Psoas muscle (tissue), 7 donors: ENCODE measurements at regions not wholly inside any gene's neighbourhood (a gene's known extent, or its start where the extent isn't known, plus 50 kb on each side); places are given as distances from the start of the nearest gene placed in this dataset.

Source experiments
- ATAC-seq, 4 donors: fragments of 200-7000 bp; cut with Tn5 transposase; one replicate each; pipeline ENCODE4 v1.9.1; 2020; ENCODE audit warnings: moderate library complexity in 3 of 4, mild to moderate bottlenecking in 2 of 4
- DNase-seq, 2 donors: peaks; one replicate each; pipeline ENCODE4 v3.0.0-alpha.2; 2020
- H3K27ac ChIP-seq: fragments of 200-600 bp; one replicate; pipeline ENCODE4 v1.8.0; 2022
- H3K27me3 ChIP-seq, 3 donors: fragments of 200-600 bp in 1 of 3; one replicate each; pipeline versions ENCODE4 v1.6.1 to v1.8.0; 2013 to 2022; ENCODE audit warnings: low read length in 2 of 3, mild to moderate bottlenecking in 2 of 3, moderate library complexity in 1 of 3; ENCODE audit not compliant: insufficient read depth in 3 of 3
- H3K36me3 ChIP-seq, 2 donors: fragments of 200-600 bp in 1 of 2; one replicate each; pipeline versions ENCODE4 v1.6.1 to v1.8.0; 2013 to 2022; ENCODE audit warnings: low read depth in 1 of 2, mild to moderate bottlenecking in 1 of 2, moderate library complexity in 1 of 2; ENCODE audit not compliant: insufficient read depth in 1 of 2
- H3K4me1 ChIP-seq: fragments of 200-600 bp; one replicate; pipeline ENCODE4 v1.8.0; 2022
- H3K4me3 ChIP-seq: fragments of 200-600 bp; one replicate; pipeline ENCODE4 v1.8.0; 2022; ENCODE audit warnings: mild to moderate bottlenecking
- H3K9me3 ChIP-seq: fragments of 200-600 bp; one replicate; pipeline ENCODE4 v1.8.0; 2022
- CTCF ChIP-seq: fragments of 200-600 bp; IDR thresholded peaks from one replicate; pipeline ENCODE4 v1.8.0; 2022; ENCODE audit warnings: antibody characterized with exemption
- WGBS, 3 donors: extraction: QIAGEN DNeasy Blood & Tissue Kit; methylation state at CpG; one replicate each; pipeline versions ENCODE4 v1.1.6 to v1.1.7; 2013; 5-methylcytosine and 5-hydroxymethylcytosine counted together
- intact Hi-C, 2 donors: fragments of 100-400 bp; cut with DNase I; formaldehyde crosslinking; loops; one replicate each; pipeline versions ENCODE4 v1.11.0 to v1.14.2; 2022
- donor health status: healthy with polysubstance abuse.
- donor health status: DM: no; HTN: no; CAD: no; lungs with moderate emphysema.
- donor health status: Bipolar disorder and iron deficiency.
- donor health status: healthy.
- donor health status: DM: yes; HTN: yes; CAD: no.
- donor health status: DM: no; HTN: no; CAD: no.
- donor health status: DM: yes; HTN: yes; CAD: no.

GRCh38 chr12:47556261-47557030 is 149.4 kb downstream of the RPAP3 start:
- intact Hi-C loops, result no loop called here
- Histone ChIP-seq H3K4me1 (no peaks in the 10 kb centered on the region), H3K36me3 (no peaks in the 10 kb centered on the region), H3K27ac (no peak overlapping the region), H3K27me3 (no peaks in the 10 kb centered on the region), H3K9me3 (no peaks in the 10 kb centered on the region), H3K4me3 (no peak overlapping the region)
- no peak for TF ChIP-seq CTCF
- no peak for ATAC-seq
- WGBS, 3 donors, result 85 to 91% (median 89%) methylated on average over 4 of the region's 4 CpGs
- DNase-seq, result no peak

GRCh38 chr12:47554046-47554653 is 151.7 kb downstream of the RPAP3 start:
- Histone ChIP-seq H3K27me3 (no peaks in the 10 kb centered on the region), H3K27ac (no peak overlapping the region), H3K36me3 (no peaks in the 10 kb centered on the region), H3K4me1 (no peaks in the 10 kb centered on the region), H3K4me3 (no peak overlapping the region), H3K9me3 (no peaks in the 10 kb centered on the region)
- DNase-seq (no peak), ATAC-seq (no peak)
- TF ChIP-seq CTCF, result no peak
- 59 to 83% (median 76%) methylated on average over 3 of the region's 3 CpGs for WGBS, 3 donors
- intact Hi-C loops, result no loop called here

- WGBS, 3 donors, result 82 to 86% (median 85%) methylated on average over 3 of the region's 3 CpGs
- intact Hi-C loops, result no loop called here
- Histone ChIP-seq H3K36me3 (no peaks in the 10 kb centered on the region), H3K27ac (no peak overlapping the region), H3K4me3 (no peak overlapping the region), H3K4me1 (no peaks in the 10 kb centered on the region), H3K9me3 (no peaks in the 10 kb centered on the region), H3K27me3 (no peaks in the 10 kb centered on the region)
- TF ChIP-seq CTCF, result no peak
- no peak for DNase-seq
- no peak for ATAC-seq
Measured at GRCh38 chr12:47553266-47553665, 152.6 kb downstream of the RPAP3 start.

GRCh38 chr12:47551426-47551851 is 154.4 kb downstream of the RPAP3 start:
- no peaks in the 10 kb centered on the region for H3K36me3 ChIP-seq
- no peak overlapping the region for H3K27ac ChIP-seq
- no peaks in the 10 kb centered on the region for H3K9me3 ChIP-seq
- H3K4me3 ChIP-seq, result no peak overlapping the region
- intact Hi-C loops, result no loop called here
- no peaks in the 10 kb centered on the region for H3K27me3 ChIP-seq
- no peaks in the 10 kb centered on the region for H3K4me1 ChIP-seq
- TF ChIP-seq CTCF, result no peak
- DNase-seq (no peak), ATAC-seq (no peak)
- WGBS, 3 donors, result 18 to 26% (median 21%) methylated on average over 3 of the region's 3 CpGs
